Transverse colon (tissue), 4 donors: ENCODE measurements at regions not wholly inside any gene's neighbourhood (a gene's known extent, or its start where the extent isn't known, plus 50 kb on each side); places are given as distances from the start of the nearest gene placed in this dataset.

Experiments used
- DNase-seq: peaks from one replicate; pipeline ENCODE4 v3.0.0-alpha.2; 2019
- H3K27ac ChIP-seq, 4 donors: fragments of 200-600 bp; sonication (generic); 2 replicates each; pipeline ENCODE4 v1.5.1; 2016 to 2018; ENCODE audit warnings: inconsistent platforms in 4 of 4
- H3K27me3 ChIP-seq: fragments of 200-600 bp; sonication (generic); 2 replicates; pipeline ENCODE4 v1.5.1; 2017; ENCODE audit warnings: inconsistent platforms
- H3K36me3 ChIP-seq, 4 donors: fragments of 200-600 bp; sonication (generic); 2 replicates each; pipeline ENCODE4 v1.5.1; 2017 to 2019; ENCODE audit warnings: inconsistent platforms in 4 of 4
- H3K4me1 ChIP-seq, 4 donors: fragments of 200-600 bp; sonication (generic); 2 replicates each; pipeline ENCODE4 v1.5.1; 2017 to 2020; ENCODE audit warnings: inconsistent platforms in 4 of 4
- H3K4me3 ChIP-seq, 4 donors: fragments of 200-600 bp; sonication (generic); 1 replicate in 1 of 4; 2 replicates in 3 of 4; pipeline versions ENCODE4 v1.5.1 to v1.6.1; 2017 to 2019; ENCODE audit warnings: inconsistent platforms in 4 of 4
- H3K9me3 ChIP-seq, 2 donors: fragments of 200-600 bp; sonication (generic); 2 replicates each; pipeline ENCODE4 v1.5.1; 2017 to 2019; ENCODE audit warnings: inconsistent platforms in 2 of 2
- CTCF ChIP-seq, 5 experiments: fragments of 200-600 bp in 3 of 5; fragments of 450-650 bp in 2 of 5; sonication (generic) in 3 of 5; IDR thresholded peaks; 1 replicate in 2 of 5; 2 replicates in 3 of 5; pipeline ENCODE4 v1.5.1; 2016 to 2017; ENCODE audit warnings: antibody characterized with exemption in 5 of 5, inconsistent platforms in 3 of 5, mild to moderate bottlenecking in 2 of 5, moderate library complexity in 1 of 5
- EP300 ChIP-seq: sonication (generic); formaldehyde crosslinking; IDR thresholded peaks from one replicate; pipeline ENCODE4 v1.6.1; 2017; ENCODE audit warnings: antibody characterized with exemption, low read depth
- POLR2A ChIP-seq: fragments of 450-650 bp; IDR thresholded peaks from one replicate; pipeline ENCODE4 v1.6.1; 2016; ENCODE audit warnings: antibody characterized with exemption, mild to moderate bottlenecking, moderate library complexity
- POLR2AphosphoS5 ChIP-seq, 3 donors: sonication (generic); formaldehyde crosslinking; IDR thresholded peaks; one replicate each; pipeline ENCODE4 v1.6.1; 2016; ENCODE audit warnings: antibody characterized with exemption in 3 of 3
- WGBS, 2 donors: methylation state at CpG; one replicate each; pipeline ENCODE4 v1.1.5; 2018; ENCODE audit warnings: low coverage in 1 of 2; 5-methylcytosine and 5-hydroxymethylcytosine counted together
- in situ Hi-C, 4 donors: fragments of 200-750 bp; cut with MboI; loops; one replicate each; pipeline versions ENCODE4 v1.15.0 to v1.15.1; 2017; ENCODE audit warnings: low sequenced_read_pairs in 3 of 4, low pct_ligation_motif_present in 1 of 4, low pct_unique_long_range_greater_than_20kb in 1 of 4
- intact Hi-C: fragments of 100-400 bp; cut with DNase I; formaldehyde crosslinking; loops from one replicate; pipeline ENCODE4 v1.15.1; 2023; ENCODE audit warnings: low total_unique reads

- H3K36me3 ChIP-seq = no peaks in the 10 kb centered on the region
- no peak overlapping the region for H3K27ac ChIP-seq
- in situ Hi-C loops (no loop called here), intact Hi-C loops (no loop called here)
- DNase-seq = no peak
- no peak overlapping the region for H3K4me3 ChIP-seq
- WGBS, 2 donors = 81 to 90% methylated on average over 4 to 24 of the region's 24 CpGs
- TF ChIP-seq EP300 (no peak), POLR2AphosphoS5 (IDR thresholded peaks at IDR 0.05) (no peak), POLR2A (no peak), CTCF (IDR thresholded peaks at IDR 0.05) (no peak)
- no peaks in the 10 kb centered on the region for H3K27me3 ChIP-seq
- H3K9me3 ChIP-seq = no peaks in the 10 kb centered on the region
- H3K4me1 ChIP-seq = no peaks in the 10 kb centered on the region
These were observed 71.3 kb downstream of the TMEM18 start for GRCh38 chr2:605674-606608.

DNA sequence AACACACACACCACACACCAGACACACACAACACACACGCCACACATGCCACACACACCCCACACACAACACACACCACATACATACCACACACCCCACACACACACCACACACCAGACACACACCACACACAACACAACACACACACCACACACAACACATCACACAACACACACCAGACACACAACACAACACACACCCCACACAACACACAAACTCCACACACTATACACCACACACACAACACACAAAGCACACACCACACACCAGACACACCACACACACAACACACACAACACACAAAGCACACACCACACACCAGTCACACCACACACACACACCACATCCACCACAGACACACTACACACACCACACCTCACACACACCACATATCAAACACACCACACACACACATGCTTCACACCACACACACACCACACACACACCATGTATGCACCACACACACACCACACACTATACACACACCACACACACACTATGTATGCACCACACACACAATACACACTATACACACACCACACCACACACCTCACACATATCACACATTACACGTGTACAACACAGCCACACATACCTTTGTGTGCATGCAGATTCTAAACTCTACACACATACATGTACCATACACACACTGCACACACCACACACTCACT, 72.2 kb downstream of the TMEM18 start:
- Histone ChIP-seq H3K27ac (no peak overlapping the region), H3K9me3 (no peaks in the 10 kb centered on the region), H3K4me1 (no peaks in the 10 kb centered on the region), H3K4me3 (no peak overlapping the region), H3K36me3 (no peaks in the 10 kb centered on the region), H3K27me3 (no peaks in the 10 kb centered on the region)
- DNase-seq = no peak
- in situ Hi-C loops = no loop called here
- intact Hi-C loops = no loop called here
- TF ChIP-seq EP300 (no peak), CTCF (IDR thresholded peaks at IDR 0.05) (no peak), POLR2AphosphoS5 (IDR thresholded peaks at IDR 0.05) (no peak), POLR2A (no peak)
- 90 to 91% methylated on average over 2 of the region's 2 CpGs for WGBS, 2 donors

DNA sequence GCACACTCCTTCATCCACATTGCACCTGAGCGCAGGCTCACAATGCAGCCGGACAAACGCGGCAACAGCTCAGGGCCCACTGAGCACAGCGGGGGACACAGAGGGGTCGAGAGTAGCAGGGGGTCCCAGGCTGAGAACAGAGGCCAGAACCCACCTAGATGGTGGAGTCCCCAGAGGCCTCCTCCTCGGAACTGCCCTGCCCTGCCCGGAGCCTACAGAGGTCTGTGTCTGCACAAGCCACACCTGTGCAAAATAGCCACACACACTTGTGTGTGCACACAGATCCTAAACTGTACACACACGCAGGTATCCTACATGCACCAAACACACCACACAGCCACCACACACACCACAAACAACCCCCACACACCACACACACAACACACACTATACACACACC, 72.8 kb downstream of the TMEM18 start:
- 86% methylated on average over 9 of the region's 9 CpGs; no CpG with 5 or more reads in 1 of the 2 donors for WGBS, 2 donors
- Histone ChIP-seq H3K4me1 (no peaks in the 10 kb centered on the region), H3K4me3 (no peak overlapping the region), H3K27ac (no peak overlapping the region), H3K36me3 (no peaks in the 10 kb centered on the region), H3K9me3 (no peaks in the 10 kb centered on the region), H3K27me3 (no peaks in the 10 kb centered on the region)
- no peak for TF ChIP-seq POLR2AphosphoS5 (IDR thresholded peaks at IDR 0.05)
- DNase-seq = no peak
- intact Hi-C loops (no loop called here), in situ Hi-C loops (no loop called here)

DNA sequence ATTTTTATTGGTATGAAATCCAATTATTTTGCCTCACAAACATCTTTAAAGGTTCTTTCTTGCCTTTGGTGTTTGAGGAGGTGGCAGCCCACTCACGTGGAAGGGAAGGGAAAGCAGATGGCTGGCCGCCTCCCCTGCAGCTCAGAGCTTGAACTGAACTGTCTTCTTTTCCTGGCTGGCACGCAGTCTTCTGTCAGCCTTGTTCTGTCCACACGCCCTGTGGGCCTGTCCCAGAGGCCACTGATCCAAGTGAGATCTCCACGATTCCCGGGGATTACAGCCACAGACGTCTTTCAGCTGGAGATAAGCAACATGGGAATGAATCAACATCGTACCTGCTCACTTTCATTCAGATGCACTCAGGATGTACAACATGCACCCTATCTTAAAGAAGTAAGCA, 73.3 kb downstream of the TMEM18 start:
- Histone ChIP-seq H3K27me3 (no peaks in the 10 kb centered on the region), H3K36me3 (no peaks in the 10 kb centered on the region), H3K9me3 (no peaks in the 10 kb centered on the region), H3K4me3 (no peak overlapping the region), H3K4me1 (no peaks in the 10 kb centered on the region), H3K27ac (no peak overlapping the region)
- in situ Hi-C loops = no loop called here
- intact Hi-C loops = no loop called here
- TF ChIP-seq POLR2AphosphoS5 (IDR thresholded peaks at IDR 0.05) (no peak), EP300 (no peak), POLR2A (no peak), CTCF (IDR thresholded peaks at IDR 0.05) (no peak)
- WGBS, 2 donors = 74 to 81% methylated on average over 5 to 8 of the region's 8 CpGs
- no peak for DNase-seq
